GM18505 (cell line): ENCODE measurements at regions not wholly inside any gene's neighbourhood (a gene's known extent, or its start where the extent isn't known, plus 50 kb on each side); places are given as distances from the start of the nearest gene placed in this dataset.

Experiments used
- ATAC-seq: cut with Tn5 transposase; IDR thresholded peaks from one replicate; pipeline ENCODE4 v1.9.1; 2021; ENCODE audit not compliant: unreplicated experiment
- POLR2A ChIP-seq: IDR thresholded peaks from 4 replicates; pipeline ENCODE4 v1.6.1; 2011; ENCODE audit warnings: borderline replicate concordance; ENCODE audit not compliant: insufficient read depth, insufficient read length; ENCODE audit errors: extremely low read depth

- ATAC-seq: no peak
- no peak for TF ChIP-seq POLR2A
Observed at GRCh38 chr2:176647325-176648165, 378.3 kb downstream of the MTX2 start.

- no peak for TF ChIP-seq POLR2A
- ATAC-seq: no peak
Observed at GRCh38 chr2:176648700-176649297, 379.6 kb downstream of the MTX2 start.

DNA sequence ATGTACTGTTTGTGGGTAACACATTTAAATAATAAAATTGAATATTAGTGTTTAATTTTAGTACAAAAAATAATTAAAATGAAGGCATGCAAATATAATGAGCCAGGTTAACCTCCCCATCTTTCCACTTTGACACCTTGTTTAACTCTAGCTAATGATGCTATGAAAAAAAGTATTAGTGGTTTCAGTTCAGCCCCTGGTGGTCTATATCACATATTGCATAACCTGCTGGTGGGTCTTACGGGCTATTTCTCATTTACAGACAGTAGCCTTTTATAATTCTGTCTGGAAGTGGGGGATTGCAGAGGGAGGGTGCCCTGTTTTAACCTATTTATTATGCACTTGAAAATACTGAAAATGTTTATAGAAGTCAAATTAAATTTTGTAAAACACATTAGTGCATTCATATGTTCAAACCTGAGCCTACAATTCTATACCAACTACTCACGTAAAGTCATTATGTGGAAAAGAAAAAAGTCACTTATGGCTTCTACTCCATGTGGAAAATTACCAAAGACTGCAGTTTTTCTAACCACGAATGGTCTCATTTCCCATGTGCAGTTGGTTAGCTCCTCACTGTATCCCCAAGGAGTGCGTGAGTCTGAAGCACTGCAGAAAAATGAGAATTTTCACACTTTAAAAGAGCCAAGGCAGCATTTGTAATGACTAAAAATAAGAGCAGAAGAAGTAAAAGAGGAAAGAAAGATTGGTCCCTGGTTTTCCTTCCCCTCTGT lies 381.0 kb downstream of the MTX2 start:
- no peak for TF ChIP-seq POLR2A
- no peak for ATAC-seq

GRCh38 chr2:176650838-176651555 lies 381.8 kb downstream of the MTX2 start:
- no peak for TF ChIP-seq POLR2A
- ATAC-seq: no peak

- no peak for ATAC-seq
Observed at GRCh38 chr2:176652300-176653182, 383.3 kb downstream of the MTX2 start.

GRCh38 chr2:176653479-176654443 lies 384.5 kb downstream of the MTX2 start:
- TF ChIP-seq POLR2A: no peak
- ATAC-seq: peak; percentile 68

More at GRCh38 chr2:176652300-176653182, 383.3 kb downstream of the MTX2 start:
- TF ChIP-seq POLR2A: no peak

- ATAC-seq: no peak
- TF ChIP-seq POLR2A: no peak
Observed at GRCh38 chr2:176656038-176656775, 387.0 kb downstream of the MTX2 start.

- ATAC-seq: no peak
- TF ChIP-seq POLR2A: no peak
Observed at GRCh38 chr2:176656776-176657140, 387.5 kb downstream of the MTX2 start.

DNA sequence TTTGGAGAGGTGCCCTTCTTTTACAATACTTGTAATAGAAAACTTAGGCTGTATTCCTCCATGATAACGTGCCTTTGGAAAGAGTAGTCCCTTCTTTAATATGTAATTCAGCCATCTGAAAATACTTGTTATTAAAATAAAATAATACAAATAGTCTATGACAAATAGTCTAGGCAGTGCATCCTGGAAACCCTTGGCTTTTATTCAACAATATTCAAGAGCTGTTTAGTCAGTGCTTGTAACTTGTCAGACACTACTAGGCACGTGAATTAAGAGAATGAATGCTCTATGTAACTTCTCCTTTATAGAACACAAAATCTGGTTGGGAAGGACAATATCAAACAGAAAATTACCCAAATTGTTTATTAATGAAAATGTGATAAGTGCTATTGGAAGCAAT lies 388.2 kb downstream of the MTX2 start:
- no peak for TF ChIP-seq POLR2A
- no peak for ATAC-seq

GRCh38 chr2:176658708-176659107 lies 389.5 kb downstream of the MTX2 start:
- TF ChIP-seq POLR2A: no peak
- no peak for ATAC-seq

GRCh38 chr2:176662753-176663152 lies 393.5 kb downstream of the MTX2 start:
- TF ChIP-seq POLR2A: no peak
- no peak for ATAC-seq

- no peak for TF ChIP-seq POLR2A
- ATAC-seq: no peak
Observed at GRCh38 chr2:176664478-176664877, 395.2 kb downstream of the MTX2 start.
